NCI-H1092 (cell line): ENCODE measurements at regions not wholly inside any gene's neighbourhood (a gene's known extent, or its start where the extent isn't known, plus 50 kb on each side); places are given as distances from the start of the nearest gene placed in this dataset.
"Not testable (repeated sequence)": the region's sequence is repeated elsewhere in the genome, so short reads cannot be mapped to it uniquely, and the experiment has no call there.

Source experiments
- DNase-seq: peaks from one replicate; lab custom pipeline; 2025; lab: John Stamatoyannopoulos, UW

- DNase-seq, result no peak
Measured at GRCh38 chr1:166391279-166392066, 224.7 kb upstream of the FAM78B start.

GRCh38 chr1:166395729-166396128, 228.9 kb upstream of the FAM78B start:
- no peak for DNase-seq

- not testable (repeated sequence) for DNase-seq
Measured at GRCh38 chr1:166409253-166410082, 242.7 kb upstream of the FAM78B start.

- no peak for DNase-seq
Measured at GRCh38 chr1:166410083-166410385, 243.2 kb upstream of the FAM78B start.

- DNase-seq, result not testable (repeated sequence)
Measured at GRCh38 chr1:166416831-166417230, 250.0 kb upstream of the FAM78B start.

GRCh38 chr1:166418344-166418933, 251.6 kb upstream of the FAM78B start:
- DNase-seq, result no peak

GRCh38 chr1:166422586-166422985, 255.8 kb upstream of the FAM78B start:
- not testable (repeated sequence) for DNase-seq

GRCh38 chr1:166432655-166433054, 265.9 kb upstream of the FAM78B start:
- no peak for DNase-seq

GRCh38 chr1:166433404-166434304, 266.9 kb upstream of the FAM78B start:
- peak; percentile 5 for DNase-seq

GRCh38 chr1:166457700-166458099, 290.9 kb upstream of the FAM78B start:
- DNase-seq, result no peak

- DNase-seq, result no peak
Measured at GRCh38 chr1:166464333-166464732, 297.5 kb upstream of the FAM78B start.

GRCh38 chr1:166470014-166470413, 303.2 kb upstream of the FAM78B start:
- DNase-seq, result no peak

- no peak for DNase-seq
Measured at GRCh38 chr1:166470441-166470840, 303.6 kb upstream of the FAM78B start.

- DNase-seq, result no peak
Measured at GRCh38 chr1:166471359-166471758, 304.6 kb upstream of the FAM78B start.

GRCh38 chr1:166479052-166479631, 312.3 kb upstream of the FAM78B start:
- DNase-seq, result peak; percentile 25

GRCh38 chr1:166484471-166484870, 317.7 kb upstream of the FAM78B start:
- DNase-seq, result no peak

GRCh38 chr1:166484871-166485270, 318.1 kb upstream of the FAM78B start:
- DNase-seq, result no peak

GRCh38 chr1:166485620-166486019, 318.8 kb upstream of the FAM78B start:
- DNase-seq, result no peak

GRCh38 chr1:166488327-166488726, 321.5 kb upstream of the FAM78B start:
- DNase-seq, result no peak

- DNase-seq, result no peak
Measured at GRCh38 chr1:166489356-166489669, 322.5 kb upstream of the FAM78B start.

- no peak for DNase-seq
Measured at GRCh38 chr1:166489670-166490436, 323.1 kb upstream of the FAM78B start.
